HG02852 (cell line): ENCODE measurements at regions not wholly inside any gene's neighbourhood (a gene's known extent, or its start where the extent isn't known, plus 50 kb on each side); places are given as distances from the start of the nearest gene placed in this dataset.
"Not testable (repeated sequence)": the region's sequence is repeated elsewhere in the genome, so short reads cannot be mapped to it uniquely, and the experiment has no call there.

Source experiments
- ATAC-seq: cut with Tn5 transposase; IDR thresholded peaks from one replicate; pipeline ENCODE4 v1.9.1; 2021; ENCODE audit warnings: mild to moderate bottlenecking, moderate library complexity; ENCODE audit not compliant: unreplicated experiment

DNA sequence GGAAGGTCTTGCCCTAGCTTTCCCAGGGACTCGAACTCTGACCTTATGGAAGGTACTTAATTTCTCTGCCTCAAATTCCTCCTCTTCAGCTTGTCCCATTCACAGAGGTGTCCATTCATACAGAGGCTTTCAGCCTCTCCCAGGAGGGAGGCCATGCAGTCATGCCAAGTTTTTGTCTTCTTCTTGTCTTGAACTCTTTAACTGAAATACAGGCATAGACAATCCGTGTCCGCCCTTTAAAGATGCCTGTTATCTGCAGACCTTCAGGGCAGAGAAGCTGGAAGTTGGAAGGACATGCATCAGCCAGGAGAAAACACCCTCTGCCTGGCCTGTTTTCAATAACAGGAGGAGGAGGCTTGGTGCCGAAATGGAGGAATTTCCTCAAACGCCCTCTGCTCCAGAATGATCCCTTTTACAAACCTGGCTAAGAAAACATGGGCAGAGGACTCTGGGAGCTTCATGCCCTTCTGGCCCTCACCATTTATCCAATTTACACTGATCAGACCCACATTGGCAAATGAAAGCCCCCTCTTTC is 308.3 kb downstream of the MYCN start:
- no peak for ATAC-seq

DNA sequence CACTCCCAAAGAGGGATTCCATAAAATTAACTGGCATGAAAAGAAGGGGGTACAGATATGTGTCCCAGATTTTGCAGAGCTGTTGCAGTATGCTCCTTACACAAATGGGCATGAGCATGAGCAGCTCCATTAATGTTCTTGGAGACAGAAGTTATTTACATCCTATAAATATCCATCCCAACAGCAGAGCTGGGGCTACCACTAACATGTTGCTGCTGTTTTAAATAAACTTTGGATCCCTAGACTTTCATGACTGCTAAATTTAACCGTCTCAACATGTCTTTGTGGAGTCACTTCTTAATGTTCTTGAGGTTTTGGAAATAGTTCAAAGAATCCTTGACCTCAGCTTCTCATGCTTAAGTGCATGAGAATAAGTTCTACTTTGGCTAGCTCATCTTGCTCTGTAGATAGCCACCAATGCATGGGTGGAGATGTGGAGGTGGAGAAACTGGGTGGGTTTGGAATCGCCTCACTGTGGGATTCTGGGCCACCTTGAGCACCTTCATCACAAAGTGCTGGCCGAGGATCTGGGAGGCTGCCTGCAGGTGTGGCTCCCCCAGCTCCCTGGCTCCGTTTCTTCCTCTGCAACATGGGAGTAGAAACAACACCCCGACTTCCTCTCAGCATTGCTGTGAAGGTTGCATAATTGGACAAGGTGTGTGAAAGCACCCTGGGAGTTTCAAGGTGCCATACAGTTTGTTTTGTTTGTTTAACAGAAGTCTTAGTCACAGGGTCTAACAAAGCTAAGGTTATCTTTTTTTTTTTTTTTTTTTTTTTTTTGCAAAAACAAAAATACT is 307.2 kb downstream of the MYCN start:
- no peak for ATAC-seq

- no peak for ATAC-seq
Observed at GRCh38 chr2:16246911-16247310, 306.6 kb downstream of the MYCN start.

GRCh38 chr2:16246281-16246850 is 306.0 kb downstream of the MYCN start:
- no peak for ATAC-seq

DNA sequence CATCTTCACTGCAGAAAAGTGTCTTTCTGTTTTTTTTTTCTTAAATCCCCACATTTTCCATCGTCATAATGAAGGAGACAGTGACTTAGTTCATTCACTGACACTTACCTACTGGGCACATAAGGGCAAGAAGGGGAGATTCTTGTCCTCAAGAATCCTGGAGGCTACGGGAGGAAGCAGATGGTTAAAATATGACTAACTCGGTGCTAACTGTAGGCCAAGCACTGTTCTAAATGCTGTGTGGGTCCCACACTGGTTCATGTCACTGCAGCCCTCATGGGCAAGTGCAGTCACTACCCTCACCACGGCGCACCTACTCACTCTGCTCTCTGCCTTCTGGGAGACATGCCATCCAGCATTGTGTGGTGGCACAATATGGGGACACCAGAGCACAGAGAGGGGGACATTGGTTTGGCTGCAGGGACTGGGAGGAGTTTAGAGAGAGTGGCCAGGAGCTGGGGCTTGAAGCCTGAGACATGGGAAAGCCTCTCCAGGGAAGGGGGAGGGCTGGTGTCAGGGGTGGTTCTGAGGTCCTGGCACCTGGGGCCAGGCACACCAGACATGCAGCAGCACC is 305.2 kb downstream of the MYCN start:
- no peak for ATAC-seq

GRCh38 chr2:16244966-16245320 is 304.6 kb downstream of the MYCN start:
- ATAC-seq: no peak

GRCh38 chr2:16244153-16244965 is 304.0 kb downstream of the MYCN start:
- no peak for ATAC-seq

- no peak for ATAC-seq
Observed at GRCh38 chr2:16243411-16243996, 303.2 kb downstream of the MYCN start.

- ATAC-seq: no peak
Observed at GRCh38 chr2:16242906-16243305, 302.6 kb downstream of the MYCN start.

DNA sequence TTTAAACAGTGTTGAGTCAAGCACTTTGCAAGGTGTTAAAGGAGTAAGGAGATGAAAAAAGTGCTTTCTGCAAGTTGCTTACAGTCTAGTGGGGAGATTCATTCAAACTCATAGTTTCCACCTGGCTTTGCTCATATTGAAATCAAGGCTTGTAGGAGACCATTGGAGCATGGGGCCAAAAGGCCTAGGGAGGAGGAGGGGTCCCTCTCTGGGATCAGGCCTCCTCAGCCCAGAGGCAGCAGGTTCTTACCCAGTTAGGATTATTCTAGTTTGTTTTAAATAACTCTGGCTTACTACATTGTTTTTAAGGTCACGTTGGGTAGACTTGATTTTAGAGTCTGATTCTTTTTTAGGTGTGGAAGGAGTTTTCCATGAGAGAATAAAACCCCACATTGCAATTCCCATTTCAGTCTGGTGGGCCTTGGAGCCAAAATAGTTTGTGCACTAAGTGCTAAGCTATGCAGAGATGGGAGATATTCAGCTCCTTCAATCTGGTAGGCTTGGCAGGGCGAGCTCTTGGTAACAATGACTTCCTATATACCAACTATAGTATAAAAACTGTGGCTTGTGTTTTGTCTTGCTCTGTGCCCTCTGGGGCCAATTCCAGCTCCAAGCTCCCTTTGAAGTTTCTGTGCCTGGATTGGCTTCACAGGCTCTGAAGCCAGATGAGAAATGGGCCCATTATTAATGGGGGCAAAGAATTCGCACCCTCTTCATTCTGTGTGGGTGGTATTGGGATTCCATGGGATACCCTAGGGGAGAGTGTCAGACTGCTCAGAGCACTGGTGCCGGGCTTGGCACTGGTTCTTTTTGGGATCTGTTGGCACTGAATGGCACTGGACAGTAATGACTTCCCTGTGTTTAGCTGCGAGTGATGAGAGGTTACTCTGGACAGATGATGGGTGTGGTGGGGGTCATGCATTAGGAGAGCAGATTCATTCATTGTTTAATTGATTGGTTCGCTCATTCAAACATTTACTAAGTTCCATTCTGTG is 301.1 kb downstream of the MYCN start:
- no peak for ATAC-seq

DNA sequence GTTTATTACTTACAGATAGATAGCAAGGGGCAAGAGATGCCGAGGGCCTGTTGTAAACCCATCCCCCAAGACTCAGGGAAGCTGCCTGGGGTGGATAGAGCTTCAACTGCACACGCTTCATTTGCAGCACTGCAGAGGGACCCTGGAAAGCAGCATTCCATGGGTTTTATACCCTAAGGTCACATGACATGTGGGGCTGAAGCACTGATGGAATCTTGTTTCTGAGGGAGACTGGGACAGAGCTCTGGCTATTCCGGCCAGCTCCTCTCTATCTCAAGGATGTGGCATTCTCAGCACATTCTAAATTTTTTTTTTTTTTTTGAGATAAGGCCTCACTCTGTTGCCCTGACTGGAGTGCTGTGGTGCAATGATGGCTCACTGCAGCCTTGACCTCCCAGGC is 300.1 kb downstream of the MYCN start:
- no peak for ATAC-seq

GRCh38 chr2:16239296-16239850 is 299.0 kb downstream of the MYCN start:
- ATAC-seq: no peak

DNA sequence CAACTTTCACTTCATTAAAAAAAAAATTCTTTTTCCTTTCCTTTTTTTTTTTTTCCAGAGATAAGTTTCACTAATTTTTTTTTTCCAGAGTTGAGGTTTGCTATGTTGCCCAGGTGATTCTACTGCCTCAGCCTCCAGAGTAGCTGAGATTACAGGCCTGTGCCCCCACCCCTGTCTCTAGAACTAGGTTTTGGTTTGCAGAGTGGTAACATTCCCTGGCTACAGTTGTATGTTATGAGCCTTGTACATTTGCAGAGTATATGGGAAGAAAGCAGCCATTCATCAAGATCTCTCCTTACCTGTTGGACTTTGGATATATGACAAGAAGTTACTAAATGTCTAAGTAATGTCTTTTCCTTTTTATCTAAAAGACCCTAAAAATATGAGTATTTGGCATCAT is 298.4 kb downstream of the MYCN start:
- ATAC-seq: no peak

GRCh38 chr2:16238001-16238761 is 297.8 kb downstream of the MYCN start:
- ATAC-seq: no peak

- ATAC-seq: no peak
Observed at GRCh38 chr2:16235747-16236146, 295.4 kb downstream of the MYCN start.

GRCh38 chr2:16235291-16235690 is 294.9 kb downstream of the MYCN start:
- ATAC-seq: not testable (repeated sequence)

DNA sequence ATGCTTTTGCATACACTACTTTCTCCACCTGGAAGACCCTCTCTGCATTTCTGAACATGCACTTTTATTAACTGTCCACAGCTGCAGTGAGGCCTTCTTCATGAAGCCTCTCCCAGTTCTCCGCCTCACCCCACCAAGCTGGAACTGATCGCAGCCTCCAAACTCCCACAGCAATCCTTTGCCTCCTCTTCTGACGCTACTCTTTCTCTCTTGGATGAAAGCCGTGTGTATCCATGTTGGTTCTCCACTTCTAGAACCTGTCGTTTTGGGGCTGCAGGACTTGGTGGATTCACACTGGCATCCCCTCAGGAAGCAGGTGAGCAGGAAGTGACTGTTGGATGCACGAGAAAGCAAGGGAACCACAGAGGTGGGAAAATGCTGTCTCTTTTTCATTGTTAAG is 288.6 kb downstream of the MYCN start:
- ATAC-seq: no peak

GRCh38 chr2:16228471-16228870 is 288.1 kb downstream of the MYCN start:
- ATAC-seq: no peak
